ENCODE measurements at regions not wholly inside any gene's neighbourhood (a gene's known extent, or its start where the extent isn't known, plus 50 kb on each side); places are given as distances from the start of the nearest gene placed in this dataset.
"Not testable (repeated sequence)": the region's sequence is repeated elsewhere in the genome, so short reads cannot be mapped to it uniquely, and the experiment has no call there.

GRCh38 chr7:64098-64915 lies 128.1 kb upstream of the FAM20C start:
- H3K27me3 ChIP-seq (ENCODE audit: low read depth, low read length) = no peaks in the 10 kb centered on the region
- H3K4me1 ChIP-seq (ENCODE audit: control insufficient read depth in 1 of 2, insufficient read depth in 2 of 2, low read length in 2 of 2) = peaks cover 0 to 28% of the 10 kb centered on the region in 2 donors
- H3K27ac ChIP-seq (ENCODE audit: low read length) = no peak overlapping the region
- H3K9me3 ChIP-seq (ENCODE audit: control insufficient read depth in 1 of 2, low read length in 2 of 2) = no peaks in the 10 kb centered on the region
- H3K4me3 ChIP-seq (ENCODE audit: low read depth in 1 of 2, low read length in 2 of 2) = no peak overlapping the region
- H3K36me3 ChIP-seq (ENCODE audit: control insufficient read depth in 1 of 2, insufficient read depth in 2 of 2, low read length in 2 of 2) = no peaks in the 10 kb centered on the region

- Histone ChIP-seq H3K9me3 (ENCODE audit: control insufficient read depth in 1 of 2, low read length in 2 of 2) (no peaks in the 10 kb centered on the region), H3K4me1 (ENCODE audit: control insufficient read depth in 1 of 2, insufficient read depth in 2 of 2, low read length in 2 of 2) (peaks cover 0 to 28% of the 10 kb centered on the region in 2 donors), H3K36me3 (ENCODE audit: control insufficient read depth in 1 of 2, insufficient read depth in 2 of 2, low read length in 2 of 2) (no peaks in the 10 kb centered on the region), H3K27me3 (ENCODE audit: low read depth, low read length) (no peaks in the 10 kb centered on the region), H3K4me3 (ENCODE audit: low read depth in 1 of 2, low read length in 2 of 2) (no peak overlapping the region), H3K27ac (ENCODE audit: low read length) (no peak overlapping the region)
Observed at GRCh38 chr7:64916-65341, 127.4 kb upstream of the FAM20C start.

GRCh38 chr7:65554-65953 lies 126.8 kb upstream of the FAM20C start:
- H3K9me3 ChIP-seq (ENCODE audit: control insufficient read depth in 1 of 2, low read length in 2 of 2) = no peaks in the 10 kb centered on the region
- H3K27ac ChIP-seq (ENCODE audit: low read length) = no peak overlapping the region
- no peaks in the 10 kb centered on the region for H3K36me3 ChIP-seq (ENCODE audit: control insufficient read depth in 1 of 2, insufficient read depth in 2 of 2, low read length in 2 of 2)
- peaks cover 0 to 28% of the 10 kb centered on the region in 2 donors for H3K4me1 ChIP-seq (ENCODE audit: control insufficient read depth in 1 of 2, insufficient read depth in 2 of 2, low read length in 2 of 2)
- no peak overlapping the region for H3K4me3 ChIP-seq (ENCODE audit: low read depth in 1 of 2, low read length in 2 of 2)
- no peaks in the 10 kb centered on the region for H3K27me3 ChIP-seq (ENCODE audit: low read depth, low read length)

GRCh38 chr7:66296-66695 lies 126.1 kb upstream of the FAM20C start:
- Histone ChIP-seq H3K36me3 (ENCODE audit: control insufficient read depth in 1 of 2, insufficient read depth in 2 of 2, low read length in 2 of 2) (no peaks in the 10 kb centered on the region), H3K27ac (ENCODE audit: low read length) (no peak overlapping the region), H3K9me3 (ENCODE audit: control insufficient read depth in 1 of 2, low read length in 2 of 2) (no peaks in the 10 kb centered on the region), H3K27me3 (ENCODE audit: low read depth, low read length) (no peaks in the 10 kb centered on the region), H3K4me1 (ENCODE audit: control insufficient read depth in 1 of 2, insufficient read depth in 2 of 2, low read length in 2 of 2) (peaks cover 0 to 28% of the 10 kb centered on the region in 2 donors), H3K4me3 (ENCODE audit: low read depth in 1 of 2, low read length in 2 of 2) (no peak overlapping the region)

GRCh38 chr7:66741-67140 lies 125.6 kb upstream of the FAM20C start:
- H3K27ac ChIP-seq (ENCODE audit: low read length) = no peak overlapping the region
- H3K27me3 ChIP-seq (ENCODE audit: low read depth, low read length) = no peaks in the 10 kb centered on the region
- no peaks in the 10 kb centered on the region for H3K9me3 ChIP-seq (ENCODE audit: control insufficient read depth in 1 of 2, low read length in 2 of 2)
- no peaks in the 10 kb centered on the region for H3K36me3 ChIP-seq (ENCODE audit: control insufficient read depth in 1 of 2, insufficient read depth in 2 of 2, low read length in 2 of 2)
- peaks cover 0 to 28% of the 10 kb centered on the region in 2 donors for H3K4me1 ChIP-seq (ENCODE audit: control insufficient read depth in 1 of 2, insufficient read depth in 2 of 2, low read length in 2 of 2)
- no peak overlapping the region for H3K4me3 ChIP-seq (ENCODE audit: low read depth in 1 of 2, low read length in 2 of 2)

GRCh38 chr7:67661-68395 lies 124.5 kb upstream of the FAM20C start:
- peaks cover 0 to 28% of the 10 kb centered on the region in 2 donors for H3K4me1 ChIP-seq (ENCODE audit: control insufficient read depth in 1 of 2, insufficient read depth in 2 of 2, low read length in 2 of 2)
- H3K27me3 ChIP-seq (ENCODE audit: low read depth, low read length) = no peaks in the 10 kb centered on the region
- no peak overlapping the region for H3K27ac ChIP-seq (ENCODE audit: low read length)
- H3K4me3 ChIP-seq (ENCODE audit: low read depth in 1 of 2, low read length in 2 of 2) = no peak overlapping the region
- no peaks in the 10 kb centered on the region for H3K36me3 ChIP-seq (ENCODE audit: control insufficient read depth in 1 of 2, insufficient read depth in 2 of 2, low read length in 2 of 2)
- H3K9me3 ChIP-seq (ENCODE audit: control insufficient read depth in 1 of 2, low read length in 2 of 2) = no peaks in the 10 kb centered on the region

GRCh38 chr7:68629-69028 lies 123.7 kb upstream of the FAM20C start:
- H3K9me3 ChIP-seq (ENCODE audit: control insufficient read depth in 1 of 2, low read length in 2 of 2) = no peaks in the 10 kb centered on the region
- no peak overlapping the region for H3K4me3 ChIP-seq (ENCODE audit: low read depth in 1 of 2, low read length in 2 of 2)
- no peaks in the 10 kb centered on the region for H3K27me3 ChIP-seq (ENCODE audit: low read depth, low read length)
- H3K4me1 ChIP-seq (ENCODE audit: control insufficient read depth in 1 of 2, insufficient read depth in 2 of 2, low read length in 2 of 2) = peaks cover 0 to 28% of the 10 kb centered on the region in 2 donors
- H3K36me3 ChIP-seq (ENCODE audit: control insufficient read depth in 1 of 2, insufficient read depth in 2 of 2, low read length in 2 of 2) = no peaks in the 10 kb centered on the region
- no peak overlapping the region for H3K27ac ChIP-seq (ENCODE audit: low read length)

- H3K4me3 ChIP-seq (ENCODE audit: low read depth in 1 of 2, low read length in 2 of 2); H3K27me3 ChIP-seq (ENCODE audit: low read depth, low read length); H3K27ac ChIP-seq (ENCODE audit: low read length); H3K9me3 ChIP-seq (ENCODE audit: control insufficient read depth in 1 of 2, low read length in 2 of 2); H3K36me3 ChIP-seq (ENCODE audit: control insufficient read depth in 1 of 2, insufficient read depth in 2 of 2, low read length in 2 of 2): not testable (repeated sequence)
- H3K4me1 ChIP-seq (ENCODE audit: control insufficient read depth in 1 of 2, insufficient read depth in 2 of 2, low read length in 2 of 2) = peaks cover 0 to 24% of the 10 kb centered on the region in 2 donors
Observed at GRCh38 chr7:69052-69451, 123.3 kb upstream of the FAM20C start.

GRCh38 chr7:69499-70123 lies 122.8 kb upstream of the FAM20C start:
- H3K27me3 ChIP-seq (ENCODE audit: low read depth, low read length); H3K9me3 ChIP-seq (ENCODE audit: control insufficient read depth in 1 of 2, low read length in 2 of 2); H3K27ac ChIP-seq (ENCODE audit: low read length): not testable (repeated sequence)

GRCh38 chr7:70207-70606 lies 122.2 kb upstream of the FAM20C start:
- H3K27ac ChIP-seq (ENCODE audit: low read length); H3K9me3 ChIP-seq (ENCODE audit: control insufficient read depth in 1 of 2, low read length in 2 of 2); H3K36me3 ChIP-seq (ENCODE audit: control insufficient read depth in 1 of 2, insufficient read depth in 2 of 2, low read length in 2 of 2); H3K27me3 ChIP-seq (ENCODE audit: low read depth, low read length); H3K4me3 ChIP-seq (ENCODE audit: low read depth in 1 of 2, low read length in 2 of 2): not testable (repeated sequence)
- peaks cover 0 to 12% of the 10 kb centered on the region in 2 donors for H3K4me1 ChIP-seq (ENCODE audit: control insufficient read depth in 1 of 2, insufficient read depth in 2 of 2, low read length in 2 of 2)

More at GRCh38 chr7:69499-70123, 122.8 kb upstream of the FAM20C start:
- H3K4me1 ChIP-seq (ENCODE audit: control insufficient read depth in 1 of 2, insufficient read depth in 2 of 2, low read length in 2 of 2) = peaks cover 0 to 18% of the 10 kb centered on the region in 2 donors
- not testable (repeated sequence) for H3K36me3 ChIP-seq (ENCODE audit: control insufficient read depth in 1 of 2, insufficient read depth in 2 of 2, low read length in 2 of 2); H3K4me3 ChIP-seq (ENCODE audit: low read depth in 1 of 2, low read length in 2 of 2)

- H3K4me1 ChIP-seq (ENCODE audit: control insufficient read depth in 1 of 2, insufficient read depth in 2 of 2, low read length in 2 of 2) = peaks cover 0 to 12% of the 10 kb centered on the region in 2 donors
- not testable (repeated sequence) for H3K36me3 ChIP-seq (ENCODE audit: control insufficient read depth in 1 of 2, insufficient read depth in 2 of 2, low read length in 2 of 2); H3K4me3 ChIP-seq (ENCODE audit: low read depth in 1 of 2, low read length in 2 of 2); H3K27ac ChIP-seq (ENCODE audit: low read length); H3K9me3 ChIP-seq (ENCODE audit: control insufficient read depth in 1 of 2, low read length in 2 of 2); H3K27me3 ChIP-seq (ENCODE audit: low read depth, low read length)
Observed at GRCh38 chr7:70989-71388, 121.4 kb upstream of the FAM20C start.

Data from muscle layer of duodenum (tissue), 2 donors.